Loucy (cell line): ENCODE measurements at regions not wholly inside any gene's neighbourhood (a gene's known extent, or its start where the extent isn't known, plus 50 kb on each side); places are given as distances from the start of the nearest gene placed in this dataset.

Experiments used
- H2AFZ ChIP-seq: fragments of 200-600 bp; sonication (generic); 2 replicates; pipeline ENCODE4 v1.6.0; 2016; ENCODE audit warnings: antibody characterized with exemption, mild to moderate bottlenecking, low read length, moderate library complexity
- H3F3A ChIP-seq: fragments of 200-600 bp; 2 replicates; pipeline ENCODE4 v1.6.0; 2016; ENCODE audit warnings: antibody characterized with exemption, low read depth, mild to moderate bottlenecking
- H3K27me3 ChIP-seq: fragments of 200-600 bp; sonication (generic); 2 replicates; pipeline ENCODE4 v1.6.1; 2014; ENCODE audit warnings: low read length, mild to moderate bottlenecking; ENCODE audit not compliant: insufficient read depth, poor library complexity, severe bottlenecking
- H3K36me3 ChIP-seq: fragments of 200-600 bp; sonication (generic); 2 replicates; pipeline ENCODE4 v1.6.1; 2016; ENCODE audit warnings: low read length; ENCODE audit not compliant: insufficient read depth
- H3K4me1 ChIP-seq: fragments of 200-600 bp; sonication (generic); 2 replicates; pipeline ENCODE4 v1.5.1; 2014; ENCODE audit warnings: low read length, mild to moderate bottlenecking; ENCODE audit not compliant: insufficient read depth, poor library complexity, severe bottlenecking
- H3K4me2 ChIP-seq: fragments of 200-600 bp; sonication (generic); 2 replicates; pipeline ENCODE4 v1.6.0; 2014; ENCODE audit warnings: antibody characterized with exemption, low read length, low read depth, mild to moderate bottlenecking; ENCODE audit not compliant: poor library complexity, severe bottlenecking
- H3K4me3 ChIP-seq: fragments of 200-600 bp; sonication (generic); 2 replicates; pipeline ENCODE4 v1.5.1; 2014; ENCODE audit warnings: low read length, mild to moderate bottlenecking, mixed read lengths; ENCODE audit not compliant: poor library complexity, severe bottlenecking
- H3K79me2 ChIP-seq: fragments of 200-600 bp; sonication (generic); 2 replicates; pipeline ENCODE4 v1.6.1; 2014; ENCODE audit warnings: low read length; ENCODE audit not compliant: insufficient read depth
- H3K9ac ChIP-seq: fragments of 200-600 bp; sonication (generic); 2 replicates; pipeline ENCODE4 v1.6.0; 2014; ENCODE audit warnings: mild to moderate bottlenecking, low read depth, low read length, moderate library complexity; ENCODE audit not compliant: poor library complexity, severe bottlenecking
- H3K9me2 ChIP-seq: fragments of 200-600 bp; sonication (generic); replicated peaks from 2 replicates; pipeline ENCODE4 v1.6.1; 2016; ENCODE audit warnings: low read depth, low read length, mixed read lengths
- H3K9me3 ChIP-seq: fragments of 200-600 bp; sonication (generic); 2 replicates; pipeline ENCODE4 v1.6.1; 2014; ENCODE audit warnings: mild to moderate bottlenecking, antibody characterized with exemption, low read length, low read depth; ENCODE audit not compliant: insufficient read depth
- H4K20me1 ChIP-seq: fragments of 200-600 bp; sonication (generic); 2 replicates; pipeline ENCODE4 v1.6.0; 2014; ENCODE audit warnings: antibody characterized with exemption, low read length, mild to moderate bottlenecking; ENCODE audit not compliant: insufficient read depth, poor library complexity, severe bottlenecking
- EZH2phosphoT487 ChIP-seq: fragments of 200-600 bp; IDR thresholded peaks from 2 replicates; pipeline ENCODE4 v1.6.1; 2018; ENCODE audit warnings: antibody characterized with exemption, mild to moderate bottlenecking, moderate library complexity, borderline replicate concordance
- TF ChIP-seq, protein P1 (sequence below): fragments of 200-600 bp; sonication (generic); conservative IDR thresholded peaks from 2 replicates; pipeline ENCODE4 v1.5.1; 2014; ENCODE audit warnings: mild to moderate bottlenecking, antibody characterized with exemption, low read length

GRCh38 chr11:81470446-81470845 lies 1263.2 kb downstream of the FAM181B start:
- TF ChIP-seq, protein P1, sequence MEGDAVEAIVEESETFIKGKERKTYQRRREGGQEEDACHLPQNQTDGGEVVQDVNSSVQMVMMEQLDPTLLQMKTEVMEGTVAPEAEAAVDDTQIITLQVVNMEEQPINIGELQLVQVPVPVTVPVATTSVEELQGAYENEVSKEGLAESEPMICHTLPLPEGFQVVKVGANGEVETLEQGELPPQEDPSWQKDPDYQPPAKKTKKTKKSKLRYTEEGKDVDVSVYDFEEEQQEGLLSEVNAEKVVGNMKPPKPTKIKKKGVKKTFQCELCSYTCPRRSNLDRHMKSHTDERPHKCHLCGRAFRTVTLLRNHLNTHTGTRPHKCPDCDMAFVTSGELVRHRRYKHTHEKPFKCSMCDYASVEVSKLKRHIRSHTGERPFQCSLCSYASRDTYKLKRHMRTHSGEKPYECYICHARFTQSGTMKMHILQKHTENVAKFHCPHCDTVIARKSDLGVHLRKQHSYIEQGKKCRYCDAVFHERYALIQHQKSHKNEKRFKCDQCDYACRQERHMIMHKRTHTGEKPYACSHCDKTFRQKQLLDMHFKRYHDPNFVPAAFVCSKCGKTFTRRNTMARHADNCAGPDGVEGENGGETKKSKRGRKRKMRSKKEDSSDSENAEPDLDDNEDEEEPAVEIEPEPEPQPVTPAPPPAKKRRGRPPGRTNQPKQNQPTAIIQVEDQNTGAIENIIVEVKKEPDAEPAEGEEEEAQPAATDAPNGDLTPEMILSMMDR, result no peak
- TF ChIP-seq EZH2phosphoT487, result no peak
- Histone ChIP-seq H3F3A (no peaks in the 10 kb centered on the region), H3K9me2 (no peaks in the 10 kb centered on the region), H3K9ac (no peak overlapping the region), H4K20me1 (no peaks in the 10 kb centered on the region), H3K4me2 (no peak overlapping the region), H3K4me3 (no peak overlapping the region), H3K27me3 (no peaks in the 10 kb centered on the region), H3K79me2 (no peaks in the 10 kb centered on the region), H3K36me3 (no peaks in the 10 kb centered on the region), H3K9me3 (no peaks in the 10 kb centered on the region), H2AFZ (no peak overlapping the region), H3K4me1 (no peaks in the 10 kb centered on the region)

GRCh38 chr11:81459766-81460306 lies 1273.8 kb downstream of the FAM181B start:
- no peak for TF ChIP-seq EZH2phosphoT487
- TF ChIP-seq, protein P1, result no peak
- Histone ChIP-seq H3F3A (no peaks in the 10 kb centered on the region), H4K20me1 (no peaks in the 10 kb centered on the region), H3K79me2 (no peaks in the 10 kb centered on the region), H3K4me2 (no peak overlapping the region), H2AFZ (no peak overlapping the region), H3K9ac (no peak overlapping the region), H3K4me3 (no peak overlapping the region), H3K9me3 (no peaks in the 10 kb centered on the region), H3K36me3 (no peaks in the 10 kb centered on the region), H3K9me2 (no peaks in the 10 kb centered on the region), H3K27me3 (no peaks in the 10 kb centered on the region), H3K4me1 (no peaks in the 10 kb centered on the region)

GRCh38 chr11:81449588-81450156 lies 1284.0 kb downstream of the FAM181B start:
- no peaks in the 10 kb centered on the region for H3K9me2 ChIP-seq
- no peaks in the 10 kb centered on the region for H3K4me1 ChIP-seq
- no peaks in the 10 kb centered on the region for H3K36me3 ChIP-seq
- no peaks in the 10 kb centered on the region for H3K27me3 ChIP-seq
- H3K4me3 ChIP-seq, result no peak overlapping the region
- no peak overlapping the region for H2AFZ ChIP-seq
- no peak overlapping the region for H3K4me2 ChIP-seq
- TF ChIP-seq, protein P1, result no peak
- TF ChIP-seq EZH2phosphoT487, result no peak
- no peaks in the 10 kb centered on the region for H3F3A ChIP-seq
- H3K9ac ChIP-seq, result no peak overlapping the region
- H4K20me1 ChIP-seq, result no peaks in the 10 kb centered on the region
- H3K9me3 ChIP-seq, result no peaks in the 10 kb centered on the region
- H3K79me2 ChIP-seq, result no peaks in the 10 kb centered on the region
